ENCODE measurements at regions not wholly inside any gene's neighbourhood (a gene's known extent, or its start where the extent isn't known, plus 50 kb on each side); places are given as distances from the start of the nearest gene placed in this dataset.
"Not testable (repeated sequence)": the region's sequence is repeated elsewhere in the genome, so short reads cannot be mapped to it uniquely, and the experiment has no call there.

DNA sequence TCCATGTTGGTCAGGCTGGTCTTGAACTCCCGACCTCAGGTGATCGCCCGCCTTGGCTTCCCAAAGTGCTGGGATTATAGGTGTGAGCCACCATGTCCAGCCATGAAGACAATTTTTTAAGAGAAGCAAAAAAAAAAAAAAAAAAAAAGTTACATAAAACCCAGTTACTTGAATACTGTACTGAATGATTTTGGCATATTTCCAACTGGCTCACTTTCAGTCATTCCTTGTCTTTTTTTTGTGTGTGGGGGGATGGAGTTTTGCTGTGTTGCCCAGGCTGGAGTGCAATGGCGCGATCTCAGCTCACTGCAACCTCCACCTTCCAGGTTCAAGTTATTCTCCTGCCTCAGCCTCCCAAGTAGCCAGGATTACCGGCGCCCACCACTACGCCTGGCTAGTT, 345.5 kb downstream of the SOX4 start:
- not testable (repeated sequence) for BruUV-seq (replicated peaks); H3K9me3 ChIP-seq (ENCODE audit: control insufficient read depth, insufficient read depth, low read length)

More for the DNA sequence above, 345.5 kb downstream of the SOX4 start:
- CTCF ChIA-PET; H3K36me3 ChIP-seq (ENCODE audit: control insufficient read depth, insufficient read depth, low read length); H2AK9ac ChIP-seq (replicated peaks; ENCODE audit: low read depth, low read length, poor library complexity); H4K8ac ChIP-seq (ENCODE audit: low read depth in 2 of 2, low read length in 2 of 2); H3K4ac ChIP-seq (ENCODE audit: low read depth, low read length); H3K4me1 ChIP-seq (ENCODE audit: control insufficient read depth, insufficient read depth, low read length); H2BK20ac ChIP-seq (ENCODE audit: low read depth, low read length); H3K56ac ChIP-seq (ENCODE audit: extremely low read depth, insufficient read depth, low read length); H2BK5ac ChIP-seq (ENCODE audit: low read depth, low read length, poor library complexity, severe bottlenecking); H2BK120ac ChIP-seq (ENCODE audit: low read depth, low read length); dilution Hi-C loops (cut with HindIII; ENCODE audit: low sequenced_read_pairs, unreplicated experiment); H3K9ac ChIP-seq (ENCODE audit: low read depth, low read length); H4K5ac ChIP-seq (ENCODE audit: low read depth, low read length); H4K91ac ChIP-seq (ENCODE audit: insufficient read depth, low read depth, low read length); H3K4me2 ChIP-seq (ENCODE audit: low read depth, low read length); H3K27ac ChIP-seq (ENCODE audit: insufficient read depth, low read length); POLR2A ChIA-PET (ENCODE audit: unreplicated experiment); H3K23ac ChIP-seq (ENCODE audit: low read depth, low read length); H3K4me3 ChIP-seq (ENCODE audit: insufficient read depth, low read depth, low read length); H2BK15ac ChIP-seq (ENCODE audit: low read depth, low read length); H2AFZ ChIP-seq (replicated peaks; ENCODE audit: low read length, poor library complexity); DNase-seq; H3K18ac ChIP-seq (ENCODE audit: low read depth, low read length); H3K14ac ChIP-seq (replicated peaks; ENCODE audit: low read depth, low read length); H2AK5ac ChIP-seq (ENCODE audit: low read depth, low read length); ATAC-seq (ENCODE audit: low read depth); H4K20me1 ChIP-seq (ENCODE audit: insufficient read depth, low read length); H3K27me3 ChIP-seq (ENCODE audit: control insufficient read depth, insufficient read depth, low read length); H3K79me1 ChIP-seq (ENCODE audit: low read depth in 1 of 2, low read length in 2 of 2); intact Hi-C loops (cut with micrococcal nuclease); H3K9me1 ChIP-seq (ENCODE audit: insufficient read depth, low read length): not testable (repeated sequence)
- in situ Hi-C loops (cut with MboI; ENCODE audit: low sequenced_read_pairs): loop anchor here (25.0 kb wide), 1 partner anchor 1498 kb away; no protein-coding TSS in a partner anchor
- WGBS, 2 experiments (ENCODE audit: extremely low coverage in 2 of 2, insufficient read length in 1 of 2): 100% methylated on average over 3 of the region's 8 CpGs; no CpG with 5 or more reads in 1 of the 2 experiments
